HepG2 (cell line): ENCODE measurements at regions not wholly inside any gene's neighbourhood (a gene's known extent, or its start where the extent isn't known, plus 50 kb on each side); places are given as distances from the start of the nearest gene placed in this dataset.

Experiments used
- AKAP8 ChIP-seq: sonication (generic); formaldehyde crosslinking; IDR thresholded peaks from 2 replicates; pipeline ENCODE4 v1.5.1; 2020; ENCODE audit warnings: mild to moderate bottlenecking, missing genetic modification reagents
- GZF1 ChIP-seq: sonication (generic); formaldehyde crosslinking; IDR thresholded peaks from 2 replicates; pipeline ENCODE4 v1.5.1; 2020; ENCODE audit warnings: mild to moderate bottlenecking, missing genetic modification reagents
- HHEX ChIP-seq: IDR thresholded peaks from 2 replicates; pipeline ENCODE4 v1.6.1; 2016; ENCODE audit warnings: control low read depth
- HMGXB4 ChIP-seq, 2 experiments: sonication (generic) in 1 of 2; formaldehyde crosslinking in 1 of 2; IDR thresholded peaks; 2 replicates each; pipeline versions ENCODE4 v1.4.0 to v1.6.1; 2018 to 2020; ENCODE audit warnings: missing genetic modification reagents in 2 of 2, borderline replicate concordance in 1 of 2, low read depth in 1 of 2, mild to moderate bottlenecking in 1 of 2, missing biosample characterization in 1 of 2
- MIER2 ChIP-seq: IDR thresholded peaks from 2 replicates; pipeline ENCODE4 v1.6.1; 2016; ENCODE audit warnings: missing biosample characterization, missing genetic modification reagents
- MIXL1 ChIP-seq: IDR thresholded peaks from 2 replicates; pipeline ENCODE4 v1.6.1; 2016
- MTF2 ChIP-seq: sonication (generic); formaldehyde crosslinking; IDR thresholded peaks from 2 replicates; pipeline ENCODE4 v1.5.0; 2020; ENCODE audit warnings: missing genetic modification reagents, borderline replicate concordance
- PATZ1 ChIP-seq: sonication (generic); formaldehyde crosslinking; IDR thresholded peaks from 2 replicates; pipeline ENCODE4 v1.4.0; 2020; ENCODE audit warnings: missing genetic modification reagents
- PAWR ChIP-seq: sonication (generic); formaldehyde crosslinking; IDR thresholded peaks from 2 replicates; pipeline ENCODE4 v1.4.0; 2020; ENCODE audit warnings: missing genetic modification reagents, mild to moderate bottlenecking, borderline replicate concordance
- PAX8 ChIP-seq: sonication (generic); formaldehyde crosslinking; IDR thresholded peaks from 2 replicates; pipeline ENCODE4 v1.8.0; 2022; ENCODE audit warnings: mild to moderate bottlenecking, missing genetic modification reagents, borderline replicate concordance
- PITX1 ChIP-seq: sonication (generic); formaldehyde crosslinking; IDR thresholded peaks from 2 replicates; pipeline ENCODE4 v1.5.1; 2020; ENCODE audit warnings: mild to moderate bottlenecking, missing genetic modification reagents
- REST ChIP-seq, 2 experiments: IDR thresholded peaks; 2 replicates each; pipeline ENCODE4 v1.6.1; 2011 to 2012; ENCODE audit warnings: low read length in 2 of 2, borderline replicate concordance in 1 of 2, low read depth in 1 of 2, mild to moderate bottlenecking in 1 of 2, moderate library complexity in 1 of 2
- TBX3 ChIP-seq: fragments of 450-650 bp; IDR thresholded peaks from 2 replicates; pipeline ENCODE4 v1.6.1; 2017; ENCODE audit warnings: antibody characterized with exemption, mild to moderate bottlenecking, inconsistent platforms, borderline replicate concordance
- WIZ ChIP-seq: sonication (generic); formaldehyde crosslinking; IDR thresholded peaks from 2 replicates; pipeline ENCODE4 v1.5.1; 2020; ENCODE audit warnings: mild to moderate bottlenecking, missing genetic modification reagents
- ZFP36L2 ChIP-seq: sonication (generic); formaldehyde crosslinking; IDR thresholded peaks from 2 replicates; pipeline ENCODE4 v1.4.0; 2020; ENCODE audit warnings: missing genetic modification reagents
- ZNF329 ChIP-seq: sonication (generic); formaldehyde crosslinking; IDR thresholded peaks from 2 replicates; pipeline ENCODE4 v1.9.0; 2021; ENCODE audit warnings: low read depth, mild to moderate bottlenecking, missing genetic modification reagents
- ZNF567 ChIP-seq: sonication (generic); formaldehyde crosslinking; IDR thresholded peaks from 2 replicates; pipeline ENCODE4 v1.8.1; 2023; ENCODE audit warnings: mild to moderate bottlenecking, missing genetic modification reagents, borderline replicate concordance
- TF ChIP-seq, protein P1 (sequence below): sonication (generic); formaldehyde crosslinking; conservative IDR thresholded peaks from 2 replicates; pipeline ENCODE4 v1.4.0; 2020; ENCODE audit warnings: missing genetic modification reagents
- TF ChIP-seq, protein P2 (sequence below): sonication (generic); formaldehyde crosslinking; IDR thresholded peaks from 2 replicates; pipeline ENCODE4 v1.9.0; 2022; ENCODE audit warnings: low read depth, missing genetic modification reagents

- TF ChIP-seq, protein P1, sequence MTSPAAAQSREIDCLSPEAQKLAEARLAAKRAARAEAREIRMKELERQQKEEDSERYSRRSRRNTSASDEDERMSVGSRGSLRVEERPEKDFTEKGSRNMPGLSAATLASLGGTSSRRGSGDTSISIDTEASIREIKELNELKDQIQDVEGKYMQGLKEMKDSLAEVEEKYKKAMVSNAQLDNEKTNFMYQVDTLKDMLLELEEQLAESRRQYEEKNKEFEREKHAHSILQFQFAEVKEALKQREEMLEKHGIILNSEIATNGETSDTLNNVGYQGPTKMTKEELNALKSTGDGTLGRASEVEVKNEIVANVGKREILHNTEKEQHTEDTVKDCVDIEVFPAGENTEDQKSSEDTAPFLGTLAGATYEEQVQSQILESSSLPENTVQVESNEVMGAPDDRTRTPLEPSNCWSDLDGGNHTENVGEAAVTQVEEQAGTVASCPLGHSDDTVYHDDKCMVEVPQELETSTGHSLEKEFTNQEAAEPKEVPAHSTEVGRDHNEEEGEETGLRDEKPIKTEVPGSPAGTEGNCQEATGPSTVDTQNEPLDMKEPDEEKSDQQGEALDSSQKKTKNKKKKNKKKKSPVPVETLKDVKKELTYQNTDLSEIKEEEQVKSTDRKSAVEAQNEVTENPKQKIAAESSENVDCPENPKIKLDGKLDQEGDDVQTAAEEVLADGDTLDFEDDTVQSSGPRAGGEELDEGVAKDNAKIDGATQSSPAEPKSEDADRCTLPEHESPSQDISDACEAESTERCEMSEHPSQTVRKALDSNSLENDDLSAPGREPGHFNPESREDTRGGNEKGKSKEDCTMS = no peak
- TF ChIP-seq, protein P2, sequence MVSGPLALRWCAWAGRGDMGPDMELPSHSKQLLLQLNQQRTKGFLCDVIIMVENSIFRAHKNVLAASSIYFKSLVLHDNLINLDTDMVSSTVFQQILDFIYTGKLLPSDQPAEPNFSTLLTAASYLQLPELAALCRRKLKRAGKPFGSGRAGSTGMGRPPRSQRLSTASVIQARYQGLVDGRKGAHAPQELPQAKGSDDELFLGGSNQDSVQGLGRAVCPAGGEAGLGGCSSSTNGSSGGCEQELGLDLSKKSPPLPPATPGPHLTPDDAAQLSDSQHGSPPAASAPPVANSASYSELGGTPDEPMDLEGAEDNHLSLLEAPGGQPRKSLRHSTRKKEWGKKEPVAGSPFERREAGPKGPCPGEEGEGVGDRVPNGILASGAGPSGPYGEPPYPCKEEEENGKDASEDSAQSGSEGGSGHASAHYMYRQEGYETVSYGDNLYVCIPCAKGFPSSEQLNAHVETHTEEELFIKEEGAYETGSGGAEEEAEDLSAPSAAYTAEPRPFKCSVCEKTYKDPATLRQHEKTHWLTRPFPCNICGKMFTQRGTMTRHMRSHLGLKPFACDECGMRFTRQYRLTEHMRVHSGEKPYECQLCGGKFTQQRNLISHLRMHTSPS = no peak
- TF ChIP-seq HHEX (CRISPR knock-in tag) = no peak
- TF ChIP-seq ZFP36L2 (CRISPR knock-in tag) = no peak
- TF ChIP-seq TBX3 = no peak
- TF ChIP-seq WIZ (CRISPR knock-in tag) = no peak
- TF ChIP-seq MIXL1 = peak; percentile 48; the same call in 1 of the 2 replicates
- no peak for TF ChIP-seq PAX8 (CRISPR knock-in tag)
- no peak for TF ChIP-seq ZNF329
- no peak for TF ChIP-seq MTF2 (CRISPR knock-in tag)
- TF ChIP-seq AKAP8 (CRISPR knock-in tag) = no peak
- TF ChIP-seq GZF1 (CRISPR knock-in tag) = no peak
- no peak for TF ChIP-seq PAWR (CRISPR knock-in tag)
- no peak for TF ChIP-seq PITX1 (CRISPR knock-in tag)
- TF ChIP-seq HMGXB4 (CRISPR knock-in tag; IDR thresholded peaks at IDR 0.05; ENCODE audit: borderline replicate concordance in 1 of 2, low read depth in 1 of 2) = peak; percentile 25 to 74; a peak in 1 of 4 replicates
- TF ChIP-seq MIER2 (CRISPR knock-in tag) = 0 out of 2 replicates have a peak, but pooled peaks have one; percentile 24
- no peak for TF ChIP-seq ZNF567
- no peak for TF ChIP-seq PATZ1 (CRISPR knock-in tag)
- TF ChIP-seq REST (IDR thresholded peaks at IDR 0.05; ENCODE audit: borderline replicate concordance in 1 of 2, low read depth in 1 of 2, low read length in 2 of 2) = no peak
These were observed 122.2 kb downstream of the LHX2 start (continued) for GRCh38 chr9:124133727-124134126.
